Right kidney (tissue), 1 donor: ENCODE measurements at regions not wholly inside any gene's neighbourhood (a gene's known extent, or its start where the extent isn't known, plus 50 kb on each side); places are given as distances from the start of the nearest gene placed in this dataset.
A peak's percentile ranks its signal among the peaks of the same experiment; 100 is the strongest.

Experiments
- DNase-seq: peaks from one replicate; pipeline ENCODE4 v3.0.0-alpha.2; 2016

- DNase-seq = peak; percentile 61
Measured at GRCh38 chr2:479490-480176, 191.7 kb upstream of the ALKAL2 start.

GRCh38 chr2:479031-479430 is 191.1 kb upstream of the ALKAL2 start:
- no peak for DNase-seq

GRCh38 chr2:471560-471959 is 183.7 kb upstream of the ALKAL2 start:
- no peak for DNase-seq

- DNase-seq = no peak
Measured at GRCh38 chr2:469514-469913, 181.6 kb upstream of the ALKAL2 start.

GRCh38 chr2:468648-469336 is 180.9 kb upstream of the ALKAL2 start:
- peak; percentile 40 for DNase-seq

GRCh38 chr2:467892-468647 is 180.2 kb upstream of the ALKAL2 start:
- peak; percentile 70 for DNase-seq

- DNase-seq = no peak
Measured at GRCh38 chr2:467543-467891, 179.6 kb upstream of the ALKAL2 start.

- no peak for DNase-seq
Measured at GRCh38 chr2:467101-467500, 179.2 kb upstream of the ALKAL2 start.

- no peak for DNase-seq
Measured at GRCh38 chr2:464562-465309, 176.8 kb upstream of the ALKAL2 start.

- no peak for DNase-seq
Measured at GRCh38 chr2:460861-461260, 173.0 kb upstream of the ALKAL2 start.

- no peak for DNase-seq
Measured at GRCh38 chr2:459931-460330, 172.0 kb upstream of the ALKAL2 start.

- DNase-seq = no peak
Measured at GRCh38 chr2:458425-458815, 170.5 kb upstream of the ALKAL2 start.

- no peak for DNase-seq
Measured at GRCh38 chr2:457792-458424, 170.0 kb upstream of the ALKAL2 start.

- no peak for DNase-seq
Measured at GRCh38 chr2:457262-457661, 169.4 kb upstream of the ALKAL2 start.

GRCh38 chr2:455913-456312 is 168.0 kb upstream of the ALKAL2 start:
- no peak for DNase-seq

- DNase-seq = no peak
Measured at GRCh38 chr2:455015-455705, 167.3 kb upstream of the ALKAL2 start.

GRCh38 chr2:453132-453531 is 165.2 kb upstream of the ALKAL2 start:
- no peak for DNase-seq

- DNase-seq = no peak
Measured at GRCh38 chr2:451495-451894, 163.6 kb upstream of the ALKAL2 start.

- no peak for DNase-seq
Measured at GRCh38 chr2:449246-450067, 161.6 kb upstream of the ALKAL2 start.

GRCh38 chr2:447902-448665 is 160.2 kb upstream of the ALKAL2 start:
- no peak for DNase-seq
